ENCODE measurements at regions not wholly inside any gene's neighbourhood (a gene's known extent, or its start where the extent isn't known, plus 50 kb on each side); places are given as distances from the start of the nearest gene placed in this dataset.
"Not testable (repeated sequence)": the region's sequence is repeated elsewhere in the genome, so short reads cannot be mapped to it uniquely, and the experiment has no call there.

DNA sequence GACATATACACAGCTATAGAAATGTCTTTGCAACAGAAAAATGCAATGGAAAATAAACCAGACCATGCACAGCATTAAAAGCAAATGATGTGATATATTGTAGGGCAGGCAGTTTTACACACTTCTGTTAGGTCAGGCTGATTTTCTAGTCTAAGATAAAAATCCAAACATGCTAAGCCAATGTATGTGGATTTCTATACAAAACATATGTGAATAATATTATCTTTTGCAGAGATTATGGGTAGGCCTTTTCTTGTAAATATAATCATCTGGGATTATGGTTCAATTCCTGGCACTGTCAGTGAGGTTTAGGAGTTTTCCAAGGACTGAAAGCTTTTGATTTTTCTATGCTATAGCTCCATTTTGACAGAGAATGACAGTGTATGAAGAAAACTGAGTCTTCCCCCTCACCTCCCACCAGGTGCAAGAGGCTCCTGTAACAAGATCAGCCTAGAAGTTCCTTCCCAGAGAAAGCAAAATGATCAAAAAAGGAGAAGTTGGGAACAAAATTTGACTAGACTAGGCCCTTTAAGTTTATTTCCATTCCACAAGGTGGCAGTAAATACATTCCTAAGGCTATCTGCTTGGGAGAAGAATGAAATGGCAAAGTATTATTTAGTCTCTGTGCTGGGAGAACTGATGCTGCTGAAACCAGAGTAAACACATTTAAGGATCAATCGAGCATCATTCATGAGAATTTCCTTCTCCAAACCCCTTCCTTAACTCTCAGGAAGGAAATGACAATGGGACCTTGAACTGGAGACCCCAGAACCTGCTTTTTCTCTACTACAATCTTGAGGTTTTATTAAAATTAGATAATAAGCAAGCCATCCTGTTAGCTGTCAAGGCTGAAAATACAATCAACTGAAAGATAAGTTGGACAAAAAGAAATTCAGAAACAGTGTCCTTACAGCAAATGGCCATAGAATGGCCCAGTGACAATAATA, 133.0 kb upstream of the TUT7 start:
- DNase-seq (ENCODE audit: low spot score), result no peak

DNA sequence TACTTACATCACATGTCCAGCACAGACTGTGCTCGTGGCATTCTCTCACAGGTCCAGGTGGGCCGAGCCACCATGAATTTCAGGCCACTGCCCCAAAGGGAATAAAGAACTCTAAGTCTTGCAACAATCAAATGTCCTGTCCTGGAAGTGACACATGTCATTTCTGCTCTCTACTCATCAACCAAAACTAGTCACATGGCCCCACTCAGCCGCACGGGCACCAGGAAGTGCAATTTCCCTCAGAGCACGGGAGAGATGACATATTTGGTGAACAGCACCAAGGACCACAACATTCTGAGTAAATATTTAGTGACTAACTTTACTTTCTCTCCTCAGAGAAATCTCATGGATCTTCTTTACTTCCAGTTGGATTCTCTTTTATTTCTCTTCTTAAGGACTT, 131.1 kb upstream of the TUT7 start:
- no peak for DNase-seq (ENCODE audit: low spot score)

DNA sequence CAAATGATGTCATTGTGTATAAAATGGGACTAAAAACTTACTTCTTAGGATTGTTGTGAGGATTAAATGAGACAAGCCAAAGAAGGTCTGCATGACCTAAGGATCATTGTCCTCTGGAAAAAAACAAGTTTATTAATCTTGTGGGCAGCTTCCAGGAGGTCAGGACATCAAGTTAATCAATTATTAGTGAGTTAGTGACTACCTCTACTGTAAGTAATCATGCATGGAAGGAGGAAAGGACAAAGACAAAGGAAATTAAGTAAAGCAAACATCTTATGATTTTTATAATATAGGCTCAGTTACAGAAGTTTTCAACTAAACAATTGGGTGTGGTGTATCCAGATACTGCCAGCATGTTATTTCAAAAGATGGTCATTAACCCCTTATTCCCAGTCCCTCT, 129.3 kb upstream of the TUT7 start:
- no peak for DNase-seq (ENCODE audit: low spot score)

DNA sequence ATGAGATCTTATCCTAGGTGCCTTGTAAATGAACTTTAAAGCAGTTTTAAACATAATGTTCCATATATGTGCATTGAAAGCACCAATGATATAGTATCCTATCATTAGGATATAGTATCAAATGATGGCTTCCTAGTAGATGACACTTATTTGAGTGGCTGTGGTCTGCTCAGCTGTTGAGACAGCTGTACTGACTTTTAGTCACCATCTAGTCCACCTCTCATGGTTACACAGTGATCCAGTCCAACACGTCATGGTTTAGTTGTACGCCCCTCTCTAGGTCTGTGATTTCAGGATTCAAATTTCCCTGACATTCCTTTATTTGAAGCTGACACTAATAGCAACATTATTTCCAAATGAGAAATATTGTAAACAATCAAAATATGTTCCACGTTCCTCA, 127.3 kb upstream of the TUT7 start:
- DNase-seq (ENCODE audit: low spot score), result no peak

DNA sequence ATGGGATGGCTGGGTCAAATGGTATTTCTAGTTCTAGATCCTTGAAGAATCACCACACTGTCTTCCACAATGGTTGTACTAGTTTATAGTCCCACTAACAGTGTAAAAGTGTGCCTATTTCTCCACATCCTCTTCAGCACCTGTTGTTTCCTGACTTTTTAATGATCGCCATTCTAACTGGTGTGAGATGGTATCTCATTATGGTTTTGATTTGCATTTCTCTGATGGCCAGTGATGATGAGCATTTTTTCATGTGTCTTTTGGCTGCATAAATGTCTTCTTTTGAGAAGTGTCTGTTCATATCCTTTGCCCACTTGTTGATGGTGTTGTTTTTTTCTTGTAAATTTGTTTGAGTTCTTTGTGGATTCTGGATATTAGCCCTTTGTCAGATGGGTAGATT, 121.0 kb upstream of the TUT7 start:
- not testable (repeated sequence) for DNase-seq (ENCODE audit: low spot score)

DNA sequence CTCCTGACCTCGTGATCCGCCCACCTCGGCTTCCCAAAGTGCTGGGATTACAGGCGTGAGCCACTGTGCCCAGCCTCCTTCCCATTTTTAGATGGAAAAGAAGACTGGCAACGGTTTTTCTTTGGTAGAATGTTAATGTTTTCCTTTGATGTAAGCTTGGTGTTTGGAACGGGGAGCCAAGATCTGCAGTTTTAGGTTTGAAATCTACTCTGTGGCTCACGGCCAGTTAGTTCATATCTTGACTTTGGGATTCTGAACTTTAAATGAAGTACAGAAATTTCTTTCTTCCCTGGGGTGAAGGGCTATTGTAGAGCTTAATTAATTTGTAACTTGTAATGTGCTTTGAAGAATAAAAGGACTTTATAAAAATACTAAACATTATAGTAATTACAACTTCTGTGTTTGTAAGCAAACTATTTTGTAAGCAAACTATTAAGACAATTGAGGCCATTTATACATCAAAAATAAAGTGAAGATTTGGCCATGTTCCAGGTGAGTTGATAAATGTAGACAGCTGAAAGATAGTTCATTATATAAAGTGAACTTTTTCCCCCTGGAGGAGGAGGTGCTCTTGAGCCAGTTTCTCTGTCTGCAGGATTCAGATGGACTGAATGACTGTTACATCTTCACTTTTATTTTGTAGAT, 117.1 kb upstream of the TUT7 start:
- no peak for DNase-seq (ENCODE audit: low spot score)

DNA sequence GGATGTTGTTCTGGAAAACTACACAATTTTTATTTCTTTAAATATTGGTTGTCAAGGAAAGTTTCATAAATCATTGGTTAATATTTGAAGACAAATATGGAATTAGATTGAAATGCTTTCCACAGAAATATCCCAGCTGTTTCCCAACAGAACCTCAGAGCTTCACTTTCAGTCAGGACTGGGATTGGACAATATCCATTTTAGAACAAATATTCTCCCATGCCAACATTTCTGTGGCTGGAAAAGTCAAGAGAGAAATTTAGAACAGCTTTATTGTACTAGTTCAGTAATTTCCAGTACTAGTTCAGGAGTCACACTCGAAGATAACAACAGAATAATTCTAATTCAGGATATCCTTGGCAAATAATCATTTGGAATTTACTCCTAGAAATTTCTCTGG, 116.1 kb upstream of the TUT7 start:
- no peak for DNase-seq (ENCODE audit: low spot score)

DNA sequence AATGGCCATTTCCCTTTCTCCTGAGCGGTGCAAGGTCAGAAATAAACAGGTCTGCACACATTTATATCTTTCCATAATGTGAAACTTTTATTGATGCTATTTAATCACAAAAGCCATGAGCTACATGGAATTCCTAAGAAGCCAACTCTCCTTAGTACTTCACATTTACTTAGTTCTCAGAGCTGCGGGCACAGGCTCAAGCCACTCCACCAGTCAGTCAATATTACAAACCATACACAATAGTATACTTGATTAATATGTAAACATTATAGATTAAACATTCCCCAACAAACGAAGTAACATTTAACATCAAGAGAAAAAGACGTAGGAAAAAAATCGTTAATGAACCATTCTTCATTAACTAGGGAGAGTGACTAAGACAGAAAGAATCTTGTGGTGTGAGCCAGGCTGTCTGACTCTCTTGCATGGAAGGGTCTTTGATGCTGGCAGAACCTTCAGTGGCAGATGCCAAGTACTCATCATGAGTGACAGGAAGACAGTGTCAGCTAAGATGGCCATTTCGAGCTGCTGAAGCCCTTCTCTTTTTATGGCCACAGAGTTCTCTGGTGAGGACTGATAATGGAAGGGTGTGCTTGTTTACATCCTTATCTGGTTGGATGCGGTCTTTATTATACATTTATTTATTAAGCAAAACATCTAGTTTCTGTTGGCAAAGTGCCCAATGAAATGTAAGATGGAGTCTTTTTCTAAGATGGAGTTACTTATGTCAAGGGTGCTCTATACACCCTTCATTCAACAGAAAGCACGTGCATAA, 115.5 kb upstream of the TUT7 start:
- no peak for DNase-seq (ENCODE audit: low spot score)

DNA sequence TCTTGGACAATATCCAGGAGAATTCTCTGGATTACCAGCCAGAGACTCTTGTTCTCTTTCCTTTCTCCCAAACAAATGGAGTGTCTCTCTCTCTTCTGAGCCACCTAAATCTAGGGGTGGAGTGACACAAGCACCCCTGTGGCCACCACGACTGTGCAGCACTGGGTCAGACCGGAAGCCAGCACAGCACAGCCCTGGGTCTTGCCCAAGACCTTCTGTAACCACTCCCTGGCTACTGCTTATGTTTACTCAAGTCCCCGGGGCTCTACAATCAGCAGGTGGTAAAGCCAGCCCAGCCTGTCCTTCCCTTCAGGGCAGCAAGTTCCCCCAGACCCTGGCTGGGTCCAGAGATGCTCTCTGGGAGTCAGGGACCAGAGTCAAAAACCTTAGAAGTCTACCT, 110.0 kb upstream of the TUT7 start:
- no peak for DNase-seq (ENCODE audit: low spot score)

DNA sequence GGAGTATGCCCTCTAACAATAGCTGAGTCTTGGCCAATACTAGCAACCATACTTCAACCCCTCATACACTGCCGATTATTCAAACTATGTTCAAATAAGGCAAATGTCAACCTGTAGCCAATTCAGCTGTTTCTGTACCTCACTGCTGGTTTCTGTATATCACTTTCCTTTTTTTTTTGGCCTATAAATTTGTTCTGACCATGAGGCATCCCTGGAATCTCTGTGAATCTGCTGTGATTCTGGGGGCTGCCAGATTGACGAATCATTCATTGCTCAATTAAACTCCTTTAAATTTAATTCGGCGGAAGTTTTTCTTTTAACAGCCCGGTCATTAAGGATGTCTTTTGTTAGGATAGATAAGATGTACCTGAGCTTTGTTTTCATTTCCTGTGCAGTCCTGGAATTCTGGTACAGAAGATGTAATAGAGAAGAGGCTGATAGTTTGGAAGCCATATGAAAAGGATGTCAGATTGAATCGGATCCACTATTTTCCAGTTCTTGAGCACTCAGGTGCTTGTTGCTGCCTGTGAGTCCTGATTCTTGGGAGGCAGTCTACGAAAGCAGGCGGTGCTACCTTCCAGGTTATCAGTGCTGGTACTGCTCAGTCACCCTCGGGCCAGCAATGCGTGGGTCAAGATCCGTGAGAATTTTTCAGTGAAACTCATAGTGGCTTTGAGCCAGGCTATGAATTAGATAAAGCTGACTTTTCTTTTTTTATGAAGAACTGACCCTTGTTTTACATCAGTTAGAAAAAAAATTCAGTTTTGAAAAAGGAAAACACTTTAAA, 106.2 kb upstream of the TUT7 start:
- DNase-seq (ENCODE audit: low spot score), result no peak

DNA sequence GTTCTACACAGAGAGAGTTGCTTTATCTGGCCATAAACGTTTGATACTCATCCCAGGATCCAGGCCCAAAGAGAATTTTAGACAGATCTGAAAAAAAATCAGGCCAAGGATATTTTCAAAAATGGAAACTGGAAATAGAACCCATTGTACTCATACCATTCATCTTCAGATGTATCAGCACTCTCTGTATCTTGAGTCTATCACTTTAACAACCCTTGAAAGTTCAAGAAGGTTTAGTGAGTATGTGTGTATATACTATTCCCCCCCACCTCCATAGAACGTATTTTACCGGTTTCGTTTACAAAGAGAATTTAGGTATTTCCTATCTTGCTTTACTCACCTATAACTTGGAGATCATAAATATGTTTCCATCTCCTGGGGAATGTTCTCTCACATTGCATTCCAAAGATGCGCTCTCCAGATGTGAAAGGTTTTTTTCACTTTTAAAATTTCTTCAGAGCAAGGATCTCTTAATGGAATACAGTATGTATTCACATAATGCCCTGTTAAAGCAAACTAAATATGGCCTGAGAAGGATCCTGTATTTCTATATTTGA, 105.5 kb upstream of the TUT7 start:
- DNase-seq (ENCODE audit: low spot score), result no peak

DNA sequence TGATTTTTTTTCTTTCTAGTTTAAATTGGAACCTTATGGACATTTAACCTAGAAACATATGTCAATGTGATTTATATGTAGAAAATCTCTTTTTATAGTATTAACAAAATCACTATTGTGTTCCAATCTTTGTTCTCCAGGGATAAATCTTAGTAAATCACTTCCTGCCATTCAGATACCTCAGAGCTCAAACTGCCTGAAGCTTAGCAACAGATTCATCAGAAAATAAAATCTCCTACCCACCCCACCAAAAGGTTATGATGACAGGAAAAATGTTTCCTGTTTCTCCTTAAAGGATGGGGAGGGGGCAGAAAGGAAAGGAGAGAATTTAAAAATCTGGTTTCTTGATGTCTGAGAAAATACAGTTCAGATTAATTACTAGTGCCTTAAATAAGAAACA, 105.0 kb upstream of the TUT7 start:
- DNase-seq (ENCODE audit: low spot score), result no peak

DNA sequence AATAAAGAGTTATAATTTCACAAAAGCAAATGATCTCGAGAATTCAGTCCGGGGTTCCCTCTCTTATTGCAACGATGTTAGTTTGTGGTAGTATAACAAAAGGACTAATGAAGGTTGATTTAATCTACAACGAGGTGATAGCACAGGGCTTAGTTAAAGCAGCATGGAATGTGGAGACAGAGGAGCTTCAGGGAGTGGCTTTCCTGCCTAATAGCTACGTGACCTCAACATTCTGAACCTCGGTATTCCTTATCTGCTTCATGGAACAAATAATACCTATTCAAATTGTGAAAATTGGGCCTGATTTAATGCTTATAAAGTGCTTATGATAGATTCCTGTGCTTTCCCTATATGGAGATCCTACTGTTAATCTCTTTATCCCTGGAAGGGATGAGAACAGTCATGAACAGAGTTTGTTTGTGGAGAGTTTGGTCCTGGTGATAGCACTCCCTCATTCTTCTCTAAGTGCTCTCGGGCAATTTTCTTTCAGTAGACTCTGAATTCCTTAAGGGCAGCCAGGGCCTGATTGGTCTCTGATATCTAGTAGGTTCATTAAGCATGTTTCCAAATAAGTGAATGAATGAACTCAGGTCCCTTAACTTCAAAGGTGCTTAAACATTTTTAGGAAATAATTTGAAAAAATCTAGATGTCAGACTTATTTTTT, 104.1 kb upstream of the TUT7 start:
- DNase-seq (ENCODE audit: low spot score), result no peak

DNA sequence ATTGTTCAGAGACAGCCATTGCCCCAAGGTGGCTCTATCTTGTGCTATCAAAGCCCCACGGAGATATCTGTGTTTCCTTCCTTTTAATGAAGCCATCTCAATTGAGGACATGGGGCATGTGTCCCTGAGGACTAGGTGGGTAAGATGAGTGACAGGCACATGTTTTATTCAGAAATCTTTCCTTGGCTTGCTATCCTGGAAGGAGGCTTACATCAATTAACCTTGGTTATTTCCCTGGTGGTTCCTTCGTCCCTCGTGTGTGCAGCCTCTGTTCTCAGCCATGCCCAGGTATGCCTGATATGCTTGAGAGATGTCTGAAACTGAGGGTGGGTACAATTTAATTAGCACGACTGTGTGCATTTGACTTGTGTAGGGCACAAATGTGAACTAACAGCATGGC, 102.2 kb upstream of the TUT7 start:
- no peak for DNase-seq (ENCODE audit: low spot score)

DNA sequence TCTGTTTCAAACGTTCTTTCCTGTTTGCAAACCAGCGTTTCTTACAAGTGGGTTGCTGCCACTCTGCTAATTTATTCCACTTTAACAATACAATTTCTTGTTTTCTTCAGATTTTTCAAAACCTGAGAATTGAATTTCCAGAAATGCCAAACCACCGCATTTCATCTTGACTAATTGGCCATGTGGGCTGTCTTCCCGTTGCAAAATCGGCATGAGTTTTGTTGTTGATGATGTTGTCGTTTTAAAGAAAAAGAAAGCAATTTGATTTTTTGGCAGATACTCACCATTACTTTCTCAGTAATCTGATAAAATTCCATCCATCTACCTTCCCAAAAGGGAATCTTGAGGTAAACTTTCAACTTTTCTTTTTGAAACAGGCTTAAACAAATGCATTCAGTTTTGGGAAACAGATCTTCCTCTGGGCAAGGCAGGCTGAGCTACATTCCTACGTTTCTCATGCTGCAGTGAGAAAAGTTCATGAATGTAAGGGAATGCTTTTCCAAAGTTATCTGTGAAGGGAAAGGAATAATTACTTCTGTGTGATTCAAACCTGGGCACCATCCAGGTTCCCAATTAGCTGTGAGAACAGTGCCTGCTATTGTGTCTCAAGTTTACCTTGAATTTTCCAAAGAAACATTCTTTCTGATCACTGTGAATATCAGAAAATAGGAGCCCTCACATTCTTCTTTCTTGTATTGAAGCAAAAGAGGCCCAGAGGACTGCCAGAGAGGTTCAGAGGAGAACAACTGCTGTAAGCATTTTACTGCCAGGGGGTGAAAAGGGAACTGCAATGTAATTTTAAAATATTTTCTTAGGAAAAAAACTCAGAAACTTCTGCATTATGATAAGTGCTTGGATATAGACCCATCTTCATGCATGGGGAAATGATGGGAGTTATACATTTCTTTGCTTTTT, 100.7 kb upstream of the TUT7 start:
- DNase-seq (ENCODE audit: low spot score), result no peak

DNA sequence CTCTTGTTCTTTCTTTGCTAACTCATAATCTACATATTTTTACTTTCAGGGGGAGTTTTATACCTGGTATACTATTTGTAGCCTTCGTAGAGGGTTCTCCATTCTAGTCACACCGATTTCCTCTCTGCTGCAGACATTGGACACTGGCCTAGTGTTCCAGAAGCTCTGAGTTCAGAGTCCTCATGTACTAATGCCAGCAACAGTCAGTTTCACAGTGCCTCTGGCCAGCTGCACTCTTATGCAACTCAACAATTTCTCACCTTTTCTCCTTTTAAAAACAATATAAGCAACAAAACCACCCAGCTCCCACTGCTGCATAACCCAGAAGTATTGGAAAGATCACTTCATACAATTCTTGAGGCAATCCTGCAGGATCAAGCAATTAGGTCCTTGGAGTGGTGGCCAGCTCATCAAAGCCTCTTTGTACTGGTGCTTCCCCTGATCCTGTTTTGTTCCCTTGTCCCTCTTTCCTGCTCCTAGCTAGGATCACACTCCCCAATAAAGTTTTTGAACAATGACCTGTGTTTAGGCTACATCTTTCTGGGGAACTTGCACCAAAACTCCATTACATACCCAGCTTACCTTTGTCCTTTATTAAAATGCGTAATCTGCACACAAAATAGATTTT, 98.1 kb upstream of the TUT7 start:
- no peak for DNase-seq (ENCODE audit: low spot score)

DNA sequence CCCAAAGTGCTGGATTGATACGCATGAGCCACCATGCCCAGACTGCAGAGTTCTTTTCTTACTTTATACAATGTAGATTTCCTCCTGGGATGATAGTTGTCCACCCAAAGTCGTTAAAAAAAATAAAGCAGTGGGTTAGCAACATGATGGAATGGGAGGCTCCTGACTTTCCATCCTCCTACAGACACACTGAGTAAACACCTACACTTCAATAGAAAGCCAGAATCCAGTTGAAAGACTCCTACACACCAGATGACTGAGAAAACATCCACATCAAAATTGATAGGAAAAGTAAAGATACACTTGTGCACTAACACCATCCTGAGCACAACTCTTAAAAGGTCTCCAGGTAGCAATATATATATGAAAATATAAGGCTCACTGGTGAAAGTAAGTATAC, 95.0 kb upstream of the TUT7 start:
- DNase-seq (ENCODE audit: low spot score), result no peak

DNA sequence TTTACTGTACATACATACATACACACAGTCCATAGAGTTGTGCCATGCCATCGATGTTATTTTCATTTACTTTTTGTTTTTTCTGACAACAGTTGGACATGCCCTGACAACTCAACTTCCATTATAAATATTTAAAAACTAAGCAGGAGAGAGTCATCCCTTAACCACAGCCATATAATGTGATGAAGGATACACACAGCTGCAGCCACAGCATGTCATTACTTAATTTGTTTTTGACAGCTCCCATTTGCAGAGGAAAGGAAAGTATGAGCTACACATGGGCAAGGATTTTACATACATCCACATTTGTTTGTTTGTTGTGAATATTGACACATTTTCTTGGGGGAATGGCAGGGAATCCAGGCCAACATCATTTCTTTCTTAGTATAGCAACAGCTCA, 91.5 kb upstream of the TUT7 start:
- DNase-seq (ENCODE audit: low spot score), result no peak

DNA sequence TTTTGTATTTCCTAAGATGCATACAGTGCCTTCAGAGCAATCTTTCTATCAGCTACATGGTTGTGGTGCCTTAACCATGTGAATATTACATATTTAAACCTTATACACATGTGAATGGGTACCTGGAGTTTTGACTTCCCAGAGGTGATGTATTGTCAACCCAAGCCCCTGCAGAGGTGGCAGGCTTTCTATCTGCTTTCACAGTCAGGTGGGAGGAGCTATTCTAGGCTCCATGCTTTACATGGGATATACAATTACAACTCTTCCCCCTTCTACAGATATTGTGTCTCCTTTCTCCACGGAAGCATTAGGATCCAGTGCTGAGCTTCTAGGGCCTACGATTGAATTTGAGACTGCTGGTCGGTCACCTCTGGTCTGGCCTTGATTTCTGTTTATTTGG, 89.8 kb upstream of the TUT7 start:
- DNase-seq (ENCODE audit: low spot score), result no peak
